K562 (cell line): ENCODE measurements at regions not wholly inside any gene's neighbourhood (a gene's known extent, or its start where the extent isn't known, plus 50 kb on each side); places are given as distances from the start of the nearest gene placed in this dataset.

ENCODE experiments used
- ATAC-seq: fragments of 200-7000 bp; cut with Tn5 transposase; 3 replicates; pipeline ENCODE4 v1.9.1; 2020; ENCODE audit warnings: moderate library complexity
- BruUV-seq: library from RNA; stranded (reverse); fragments of 400-500 nt; replicated peaks from 2 replicates; lab custom pipeline; 2021; lab: Mats Ljungman, UMichigan
- CTCF ChIA-PET: fragments of 300-600 bp; formaldehyde crosslinking; extraction: SDS; loops from one replicate; lab custom pipeline; 2021; ENCODE audit warnings: low intra/inter-chr PET ratio; lab: Yijun Ruan, JAX
- POLR2A ChIA-PET: fragments of 300-600, 350-650 bp; sonication (Branson Sonifier 250); formaldehyde crosslinking; extraction: SDS; loops from one replicate; lab custom pipeline; 2021; ENCODE audit warnings: antibody characterized with exemption, inconsistent platforms; lab: Yijun Ruan, JAX
- DNase-seq, 4 experiments: peaks; one replicate each; pipeline versions ENCODE4 v3.0.0 to v3.0.0-alpha.2; 2011 to 2018; ENCODE audit warnings: low spot score in 3 of 4, mixed read lengths in 3 of 4; ENCODE audit errors: extremely low read depth in 1 of 4
- FAIRE-seq: peaks from 2 replicates; lab custom pipeline; 2011; peaks lifted over from hg19 to GRCh38; lab: Jason Lieb, UNC
- H2AFZ ChIP-seq: 2 replicates; pipeline ENCODE4 v1.6.0; 2011; ENCODE audit warnings: low read depth, low read length, control low read depth, inconsistent platforms
- H3K27ac ChIP-seq: fragments of 200-600 bp; 3 replicates; pipeline ENCODE4 v1.8.0; 2011; ENCODE audit warnings: low read depth, mild to moderate bottlenecking, control low read depth, inconsistent platforms, low read length, moderate library complexity, mixed read lengths; ENCODE audit errors: extremely low read depth
- H3K27me3 ChIP-seq, 2 experiments: fragments of 300-600 bp in 1 of 2; 2 replicates in 1 of 2; 3 replicates in 1 of 2; pipeline versions ENCODE4 v1.6.0 to v1.8.0; 2011; ENCODE audit warnings: inconsistent platforms in 2 of 2, low read length in 2 of 2, mild to moderate bottlenecking in 1 of 2, mixed read lengths in 1 of 2, moderate library complexity in 1 of 2; ENCODE audit not compliant: control insufficient read depth in 2 of 2, insufficient read depth in 2 of 2
- H3K36me3 ChIP-seq: fragments of 300-600 bp; 3 replicates; pipeline ENCODE4 v1.8.0; 2011; ENCODE audit warnings: mild to moderate bottlenecking, low read length, inconsistent platforms; ENCODE audit not compliant: control insufficient read depth, insufficient read depth
- H3K4me1 ChIP-seq, 2 experiments: fragments of 200-600 bp in 1 of 2; replicated peaks in 1 of 2; 2 replicates in 1 of 2; 3 replicates in 1 of 2; pipeline versions ENCODE4 v1.5.1 to v1.8.0; 2011; ENCODE audit warnings: inconsistent platforms in 2 of 2, low read length in 2 of 2, mild to moderate bottlenecking in 1 of 2, mixed read lengths in 1 of 2, moderate library complexity in 1 of 2; ENCODE audit not compliant: control insufficient read depth in 2 of 2, insufficient read depth in 2 of 2
- H3K4me2 ChIP-seq: 2 replicates; pipeline ENCODE4 v1.6.1; 2011; ENCODE audit warnings: low read length, control low read depth, inconsistent platforms, mixed read lengths; ENCODE audit not compliant: insufficient read depth
- H3K4me3 ChIP-seq: fragments of 200-600 bp; sonication (generic), shearing (Covaris generic); 2 replicates; pipeline ENCODE4 v1.5.1; 2016; ENCODE audit warnings: control low read depth, inconsistent platforms
- H3K79me2 ChIP-seq: fragments of 200-600 bp; 3 replicates; pipeline ENCODE4 v1.8.0; 2011; ENCODE audit warnings: low read length, inconsistent platforms; ENCODE audit not compliant: control insufficient read depth, insufficient read depth
- H3K9ac ChIP-seq, 2 experiments: 2 replicates each; pipeline versions ENCODE4 v1.6.0 to v1.6.1; 2011; ENCODE audit warnings: low read depth in 2 of 2, low read length in 2 of 2, control low read depth in 1 of 2, inconsistent platforms in 1 of 2, mild to moderate bottlenecking in 1 of 2, mixed read lengths in 1 of 2; ENCODE audit not compliant: insufficient read depth in 1 of 2
- H3K9me1 ChIP-seq: one replicate; pipeline ENCODE4 v1.6.0; 2011; ENCODE audit warnings: inconsistent platforms, mild to moderate bottlenecking, low read length, moderate library complexity; ENCODE audit not compliant: control insufficient read depth, insufficient read depth
- H3K9me3 ChIP-seq: replicated peaks from 2 replicates; pipeline ENCODE4 v1.5.1; 2011; ENCODE audit warnings: low read depth, low read length, inconsistent platforms; ENCODE audit not compliant: control insufficient read depth, insufficient read depth
- H4K20me1 ChIP-seq: replicated peaks from 2 replicates; pipeline ENCODE4 v1.6.1; 2011; ENCODE audit warnings: low read length, inconsistent platforms, mixed read lengths; ENCODE audit not compliant: control insufficient read depth, insufficient read depth
- BCOR ChIP-seq: fragments of 450-650 bp; IDR thresholded peaks from 2 replicates; pipeline ENCODE4 v1.6.1; 2016
- FOXA3 ChIP-seq, 2 experiments: fragments of 450-650 bp in 1 of 2; sonication (generic) in 1 of 2; formaldehyde crosslinking; IDR thresholded peaks in 1 of 2; conservative IDR thresholded peaks in 1 of 2; 2 replicates each; pipeline versions ENCODE4 v1.4.0 to v1.8.0; 2020 to 2022; ENCODE audit warnings: mild to moderate bottlenecking in 2 of 2, missing genetic modification reagents in 1 of 2
- GABPB2 ChIP-seq: fragments of 250-450 bp; sonication (Bioruptor Pico); conservative IDR thresholded peaks from 2 replicates; pipeline ENCODE4 v1.5.1; 2021; ENCODE audit warnings: mild to moderate bottlenecking
- KDM1A ChIP-seq, 2 experiments: fragments of 450-650 bp; IDR thresholded peaks; 2 replicates each; pipeline ENCODE4 v1.6.1; 2016; ENCODE audit warnings: mild to moderate bottlenecking in 2 of 2
- RBM25 ChIP-seq: fragments of 200-400 bp; formaldehyde crosslinking; IDR thresholded peaks from 2 replicates; pipeline ENCODE4 v1.6.1; 2018; ENCODE audit warnings: low read length, low read depth, moderate library complexity; ENCODE audit not compliant: severe bottlenecking
- SMAD1 ChIP-seq: fragments of 150-350 bp; IDR thresholded peaks from 2 replicates; pipeline ENCODE4 v1.6.1; 2014; ENCODE audit warnings: low read length, low read depth; ENCODE audit not compliant: partially characterized antibody
- SMARCA5 ChIP-seq: fragments of 450-650 bp; IDR thresholded peaks from 2 replicates; pipeline ENCODE4 v1.6.1; 2016
- SREBF2 ChIP-seq: sonication (generic); formaldehyde crosslinking; IDR thresholded peaks from 2 replicates; pipeline ENCODE4 v1.4.0; 2020; ENCODE audit warnings: mild to moderate bottlenecking, missing genetic modification reagents
- ZFP36 ChIP-seq: fragments of 150-350 bp; IDR thresholded peaks from 2 replicates; pipeline ENCODE4 v1.6.1; 2018; ENCODE audit warnings: low read length, low read depth; ENCODE audit not compliant: partially characterized antibody
- ZFX ChIP-seq: sonication (generic); formaldehyde crosslinking; IDR thresholded peaks from 2 replicates; pipeline ENCODE4 v1.8.0; 2022; ENCODE audit warnings: mild to moderate bottlenecking, missing genetic modification reagents, moderate library complexity
- ZNF436 ChIP-seq: fragments of 250-450, 450-650 bp; sonication (Bioruptor Pico); formaldehyde crosslinking; IDR thresholded peaks from 2 replicates; pipeline ENCODE4 v1.7.0; 2020; ENCODE audit warnings: mild to moderate bottlenecking
- WGBS: fragments of 100-300 bp; shearing (Covaris generic); methylation state at CpG from one replicate; pipeline ENCODE4 v1.1.6; 2016; ENCODE audit warnings: low coverage, mixed read lengths; ENCODE audit not compliant: insufficient coverage; ENCODE audit errors: missing lambda C conversion rate; 5-methylcytosine and 5-hydroxymethylcytosine counted together
- in situ Hi-C: fragments of 300-500 bp; cut with MboI; formaldehyde crosslinking; loops from 4 replicates; pipeline ENCODE4 v1.15.0; 2018; ENCODE audit warnings: inconsistent platforms, mixed read lengths
- intact Hi-C: fragments of 100-400 bp; cut with micrococcal nuclease; formaldehyde crosslinking; loops from 2 replicates; pipeline ENCODE4 v1.14.2; 2022

- H4K20me1 ChIP-seq = no peaks in the 10 kb centered on the region
- ChIA-PET CTCF (no interaction called here), POLR2A (interaction anchor here (1.3 kb wide), 1 partner anchor 10 kb away, joined by 5 read pairs; no protein-coding TSS in a partner anchor)
- no peaks in the 10 kb centered on the region for H3K36me3 ChIP-seq
- peak overlapping the region; percentile 32; the same call in 1 of the 2 replicates for H3K4me2 ChIP-seq
- no peaks in the 10 kb centered on the region for H3K79me2 ChIP-seq
- BruUV-seq = no TSS peak
- intact Hi-C loops (no loop called here), in situ Hi-C loops (no loop called here)
- no peaks in the 10 kb centered on the region for H3K9me3 ChIP-seq
- no peak for ATAC-seq
- H3K9me1 ChIP-seq = no peaks in the 10 kb centered on the region
- no peak for FAIRE-seq
- 70% methylated on average over 6 of the region's 7 CpGs for WGBS
- no peak overlapping the region for H3K4me3 ChIP-seq
- TF ChIP-seq BCOR = peak; percentile 75
- peak; percentile 98 for TF ChIP-seq ZFP36
- TF ChIP-seq GABPB2 (CRISPR knock-in tag) = no peak
- no peak for TF ChIP-seq SMAD1
- TF ChIP-seq SREBF2 (CRISPR knock-in tag) = no peak
- peak; percentile 92 for TF ChIP-seq RBM25
- TF ChIP-seq KDM1A (IDR thresholded peaks at IDR 0.05) = 0 out of 4 replicates have a peak, but pooled peaks have one; percentile 12 to 14
- peak; percentile 50; the same call in 1 of the 2 replicates for TF ChIP-seq SMARCA5
- TF ChIP-seq ZFX = 0 out of 2 replicates have a peak, but pooled peaks have one; percentile 15
- TF ChIP-seq ZNF436 = peak; percentile 74
- 0 out of 4 replicates have a peak, but pooled peaks of 1 of the 2 experiments have one; percentile 11 for TF ChIP-seq FOXA3 (CRISPR knock-in tag; conservative IDR thresholded peaks at IDR 0.05 in 1 of 2, IDR thresholded peaks at IDR 0.05 in 1 of 2)
- DNase-seq = no peak
- peak overlapping the region; percentile 48 for H2AFZ ChIP-seq
- no peak overlapping the region for H3K27ac ChIP-seq
- no peak overlapping the region; a peak in 1 of 4 replicates for H3K9ac ChIP-seq
- peaks cover 9 to 10% of the 10 kb centered on the region in 2 experiments; a peak in 3 of 5 replicates for H3K4me1 ChIP-seq
- no peaks in the 10 kb centered on the region for H3K27me3 ChIP-seq
These were observed 104.2 kb upstream of the MAP1LC3B2 start for GRCh38 chr12:116454950-116455447.
